ENCODE measurements at regions not wholly inside any gene's neighbourhood (a gene's known extent, or its start where the extent isn't known, plus 50 kb on each side); places are given as distances from the start of the nearest gene placed in this dataset.

GRCh38 chr16:5496013-5496412 lies 398.4 kb upstream of the EEF2KMT start:
- no peak for DNase-seq

- DNase-seq, result no peak
Measured at GRCh38 chr16:5490499-5490898, 392.9 kb upstream of the EEF2KMT start.

- no peak for DNase-seq
Measured at GRCh38 chr16:5488581-5488980, 391.0 kb upstream of the EEF2KMT start.

GRCh38 chr16:5487728-5488127 lies 390.1 kb upstream of the EEF2KMT start:
- no peak for DNase-seq

GRCh38 chr16:5482256-5482655 lies 384.7 kb upstream of the EEF2KMT start:
- DNase-seq, result no peak

GRCh38 chr16:5480431-5481195 lies 383.0 kb upstream of the EEF2KMT start:
- no peak for DNase-seq

GRCh38 chr16:5479926-5480325 lies 382.3 kb upstream of the EEF2KMT start:
- DNase-seq, result no peak

GRCh38 chr16:5478036-5478435 lies 380.4 kb upstream of the EEF2KMT start:
- no peak for DNase-seq

- DNase-seq, result no peak
Measured at GRCh38 chr16:5477251-5477650, 379.7 kb upstream of the EEF2KMT start.

GRCh38 chr16:5472552-5472951 lies 375.0 kb upstream of the EEF2KMT start:
- no peak for DNase-seq

GRCh38 chr16:5468488-5468887 lies 370.9 kb upstream of the EEF2KMT start:
- DNase-seq, result no peak

- DNase-seq, result no peak
Measured at GRCh38 chr16:5467552-5467951, 370.0 kb upstream of the EEF2KMT start.

GRCh38 chr16:5466551-5466950 lies 369.0 kb upstream of the EEF2KMT start:
- DNase-seq, result no peak

- DNase-seq, result no peak
Measured at GRCh38 chr16:5465714-5466113, 368.1 kb upstream of the EEF2KMT start.

GRCh38 chr16:5463820-5464219 lies 366.2 kb upstream of the EEF2KMT start:
- DNase-seq, result no peak

GRCh38 chr16:5461574-5461973 lies 364.0 kb upstream of the EEF2KMT start:
- DNase-seq, result no peak

- DNase-seq, result no peak
Measured at GRCh38 chr16:5461141-5461540, 363.5 kb upstream of the EEF2KMT start.

- no peak for DNase-seq
Measured at GRCh38 chr16:5460701-5461100, 363.1 kb upstream of the EEF2KMT start.

GRCh38 chr16:5459863-5460262 lies 362.3 kb upstream of the EEF2KMT start:
- DNase-seq, result no peak

- no peak for DNase-seq
Measured at GRCh38 chr16:5455110-5455509, 357.5 kb upstream of the EEF2KMT start.

- no peak for DNase-seq
Measured at GRCh38 chr16:5454349-5454748, 356.8 kb upstream of the EEF2KMT start.

- no peak for DNase-seq
Measured at GRCh38 chr16:5451641-5452040, 354.0 kb upstream of the EEF2KMT start.

- DNase-seq, result no peak
Measured at GRCh38 chr16:5450409-5451104, 353.0 kb upstream of the EEF2KMT start.

GRCh38 chr16:5449901-5450300 lies 352.3 kb upstream of the EEF2KMT start:
- DNase-seq, result no peak

GRCh38 chr16:5448798-5449197 lies 351.2 kb upstream of the EEF2KMT start:
- DNase-seq, result no peak
